Endothelial cell of umbilical vein (primary cell): ENCODE measurements at regions not wholly inside any gene's neighbourhood (a gene's known extent, or its start where the extent isn't known, plus 50 kb on each side); places are given as distances from the start of the nearest gene placed in this dataset.

Experiments used
- BruUV-seq: library from RNA; stranded (reverse); fragments of 400-500 nt; replicated peaks from 2 replicates; lab custom pipeline; 2021; lab: Mats Ljungman, UMichigan
- CTCF ChIA-PET: fragments of 300-600, 350-600 bp; sonication (Branson Sonifier 250); formaldehyde crosslinking; loops from one replicate; lab custom pipeline; 2021; ENCODE audit warnings: antibody characterized with exemption, inconsistent platforms; lab: Charles Lee
- POLR2A ChIA-PET: fragments of 300-600, 350-600 bp; sonication (Branson Sonifier 250); formaldehyde crosslinking; loops from one replicate; lab custom pipeline; 2021; ENCODE audit warnings: antibody characterized with exemption, inconsistent platforms; lab: Charles Lee
- DNase-seq: peaks from one replicate; pipeline ENCODE4 v3.0.0-alpha.2; 2011; ENCODE audit warnings: low read depth, low spot score
- FAIRE-seq: peaks from 2 replicates; lab custom pipeline; 2011; peaks lifted over from hg19 to GRCh38; lab: Jason Lieb, UNC
- H2AFZ ChIP-seq: 2 replicates; pipeline ENCODE4 v1.6.0; 2012; ENCODE audit warnings: low read depth, low read length, control low read depth, inconsistent platforms
- H3K27ac ChIP-seq: 2 replicates; pipeline ENCODE4 v1.5.1; 2011; ENCODE audit warnings: low read depth, mild to moderate bottlenecking, control low read depth, low read length, moderate library complexity; ENCODE audit not compliant: insufficient read depth
- H3K27me3 ChIP-seq, 2 experiments: 2 replicates each; pipeline versions ENCODE4 v1.6.0 to v1.6.1; 2011; ENCODE audit warnings: low read length in 2 of 2, mixed read lengths in 1 of 2; ENCODE audit not compliant: control insufficient read depth in 2 of 2, insufficient read depth in 2 of 2
- H3K36me3 ChIP-seq, 2 experiments: 2 replicates in 1 of 2; 3 replicates in 1 of 2; pipeline ENCODE4 v1.5.1; 2011; ENCODE audit warnings: low read length in 2 of 2, mild to moderate bottlenecking in 1 of 2, moderate library complexity in 1 of 2; ENCODE audit not compliant: control insufficient read depth in 2 of 2, insufficient read depth in 2 of 2; ENCODE audit errors: extremely low read depth in 1 of 2
- H3K4me1 ChIP-seq: 3 replicates; pipeline ENCODE4 v1.5.1; 2011; ENCODE audit warnings: mild to moderate bottlenecking, low read length; ENCODE audit not compliant: control insufficient read depth, insufficient read depth; ENCODE audit errors: extremely low read depth
- H3K4me2 ChIP-seq: 2 replicates; pipeline ENCODE4 v1.6.1; 2011; ENCODE audit warnings: low read length, control low read depth, mixed read lengths; ENCODE audit not compliant: insufficient read depth
- H3K4me3 ChIP-seq, 3 experiments: fragments of 200-600 bp in 1 of 3; sonication (generic), shearing (Covaris generic) in 1 of 3; replicated peaks in 1 of 3; 2 replicates each; pipeline ENCODE4 v1.5.1; 2011 to 2016; ENCODE audit warnings: control low read depth in 3 of 3, low read length in 3 of 3, mild to moderate bottlenecking in 2 of 3, inconsistent platforms in 1 of 3, low read depth in 1 of 3, moderate library complexity in 1 of 3; ENCODE audit not compliant: insufficient read depth in 1 of 3
- H3K79me2 ChIP-seq: 2 replicates; pipeline ENCODE4 v1.6.0; 2012; ENCODE audit warnings: low read length, inconsistent platforms; ENCODE audit not compliant: control insufficient read depth, insufficient read depth
- H3K9ac ChIP-seq: replicated peaks from 2 replicates; pipeline ENCODE3; 2011; ENCODE audit warnings: low read length, control low read depth; ENCODE audit not compliant: insufficient read depth; ENCODE audit errors: extremely low read depth
- H3K9me1 ChIP-seq: replicated peaks from 3 replicates; pipeline ENCODE4 v1.6.0; 2011; ENCODE audit warnings: mild to moderate bottlenecking, low read length; ENCODE audit not compliant: control insufficient read depth, insufficient read depth; ENCODE audit errors: extremely low read depth
- H3K9me3 ChIP-seq: replicated peaks from 2 replicates; pipeline ENCODE4 v1.5.1; 2012; ENCODE audit warnings: low read length, inconsistent platforms; ENCODE audit not compliant: control insufficient read depth, insufficient read depth
- H4K20me1 ChIP-seq: replicated peaks from 2 replicates; pipeline ENCODE3; 2011; ENCODE audit warnings: mild to moderate bottlenecking, low read length; ENCODE audit not compliant: control insufficient read depth, insufficient read depth; ENCODE audit errors: extremely low read depth
- CTCF ChIP-seq, 2 donors: IDR thresholded peaks; 1 replicate in 1 of 2; 2 replicates in 1 of 2; pipeline ENCODE4 v1.5.1; 2011; ENCODE audit warnings: low read length in 2 of 2, mild to moderate bottlenecking in 2 of 2, moderate library complexity in 2 of 2, control low read depth in 1 of 2, inconsistent platforms in 1 of 2, low read depth in 1 of 2; ENCODE audit not compliant: insufficient read depth in 1 of 2; ENCODE audit errors: extremely low read depth in 1 of 2
- EZH2 ChIP-seq: IDR thresholded peaks from 2 replicates; pipeline ENCODE4 v1.6.1; 2012; ENCODE audit warnings: borderline replicate concordance, low read depth, mild to moderate bottlenecking, moderate library complexity, low read length, inconsistent platforms; ENCODE audit not compliant: severe bottlenecking
- FOS ChIP-seq: IDR thresholded peaks from 2 replicates; pipeline ENCODE4 v1.6.1; 2011; ENCODE audit warnings: mild to moderate bottlenecking, low read length, moderate library complexity, borderline replicate concordance; ENCODE audit not compliant: insufficient read depth
- GATA2 ChIP-seq: IDR thresholded peaks from 2 replicates; pipeline ENCODE4 v1.7.0; 2011; ENCODE audit warnings: low read depth, mild to moderate bottlenecking, moderate library complexity, mixed read lengths, low read length; ENCODE audit not compliant: insufficient read length, insufficient read depth
- JUN ChIP-seq: IDR thresholded peaks from 2 replicates; pipeline ENCODE4 v1.6.1; 2011; ENCODE audit warnings: borderline replicate concordance, low read depth; ENCODE audit not compliant: insufficient read length, insufficient read depth
- MAX ChIP-seq: IDR thresholded peaks from 2 replicates; pipeline ENCODE4 v1.6.1; 2011; ENCODE audit not compliant: insufficient read depth, insufficient read length
- MYC ChIP-seq: IDR thresholded peaks from one replicate; pipeline ENCODE4 v1.6.1; 2011; ENCODE audit warnings: mild to moderate bottlenecking, low read depth, low read length
- POLR2A ChIP-seq: IDR thresholded peaks from 2 replicates; pipeline ENCODE4 v1.6.1; 2012; ENCODE audit warnings: low read depth, mild to moderate bottlenecking, control low read depth, low read length
- POLR2AphosphoS5 ChIP-seq: IDR thresholded peaks from 2 replicates; pipeline ENCODE4 v1.6.1; 2012; ENCODE audit warnings: low read depth, mild to moderate bottlenecking, control low read depth, low read length, moderate library complexity; ENCODE audit not compliant: insufficient read depth
- dilution Hi-C: fragments of 300-500 bp; cut with MboI; formaldehyde crosslinking; loops from one replicate; pipeline ENCODE4 v1.15.0; 2019; ENCODE audit warnings: low sequenced_read_pairs; ENCODE audit not compliant: extremely low pct_ligation_motif_present
- intact Hi-C: fragments of 100-400 bp; cut with micrococcal nuclease; formaldehyde crosslinking; loops from one replicate; pipeline ENCODE4 v1.10.0; 2022

- ChIA-PET CTCF (interaction anchor here (1.3 kb wide), 1 partner anchor 12 kb away, joined by 3 read pairs; no protein-coding TSS in a partner anchor), POLR2A (no interaction called here)
- Histone ChIP-seq H3K27ac (no peak overlapping the region), H3K9me1 (no peaks in the 10 kb centered on the region), H3K9ac (no peak overlapping the region), H4K20me1 (no peaks in the 10 kb centered on the region), H3K79me2 (no peaks in the 10 kb centered on the region), H3K27me3 (no peaks in the 10 kb centered on the region), H3K4me1 (no peaks in the 10 kb centered on the region), H3K4me3 (no peak overlapping the region), H3K9me3 (no peaks in the 10 kb centered on the region), H3K36me3 (no peaks in the 10 kb centered on the region), H3K4me2 (no peak overlapping the region), H2AFZ (no peak overlapping the region)
- DNase-seq (no peak), FAIRE-seq (no peak)
- intact Hi-C loops (no loop called here), dilution Hi-C loops (no loop called here)
- BruUV-seq = no TSS peak
- TF ChIP-seq MAX = no peak
- TF ChIP-seq EZH2 = no peak
- no peak for TF ChIP-seq JUN
- no peak for TF ChIP-seq FOS
- no peak for TF ChIP-seq CTCF (IDR thresholded peaks at IDR 0.05; ENCODE audit: extremely low read depth in 1 of 2, insufficient read depth in 1 of 2, low read depth in 1 of 2, low read length in 2 of 2)
Measured at GRCh38 chr6:76553256-76553655, 480.8 kb upstream of the IMPG1 start.

GRCh38 chr6:76552268-76552667 lies 479.8 kb upstream of the IMPG1 start:
- Histone ChIP-seq H3K4me1 (no peaks in the 10 kb centered on the region), H3K9me1 (no peaks in the 10 kb centered on the region), H3K9ac (no peak overlapping the region), H3K9me3 (no peaks in the 10 kb centered on the region), H4K20me1 (no peaks in the 10 kb centered on the region), H3K4me2 (no peak overlapping the region), H3K36me3 (no peaks in the 10 kb centered on the region), H3K27ac (no peak overlapping the region), H3K27me3 (no peaks in the 10 kb centered on the region), H2AFZ (no peak overlapping the region), H3K79me2 (no peaks in the 10 kb centered on the region), H3K4me3 (no peak overlapping the region)
- FAIRE-seq = no peak
- no peak for TF ChIP-seq POLR2AphosphoS5
- TF ChIP-seq POLR2A = no peak
- no peak for TF ChIP-seq MAX
- TF ChIP-seq CTCF (IDR thresholded peaks at IDR 0.05; ENCODE audit: extremely low read depth in 1 of 2, insufficient read depth in 1 of 2, low read depth in 1 of 2, low read length in 2 of 2) = no peak
- no peak for TF ChIP-seq FOS
- no peak for TF ChIP-seq MYC
- TF ChIP-seq EZH2 = no peak
- TF ChIP-seq GATA2 = no peak
- TF ChIP-seq JUN = no peak
- intact Hi-C loops = no loop called here
- CTCF ChIA-PET = no interaction called here
- no TSS peak for BruUV-seq
- DNase-seq = no peak
- dilution Hi-C loops = no loop called here
- POLR2A ChIA-PET = no interaction called here
